ENCODE measurements at regions not wholly inside any gene's neighbourhood (a gene's known extent, or its start where the extent isn't known, plus 50 kb on each side); places are given as distances from the start of the nearest gene placed in this dataset.
A peak's percentile ranks its signal among the peaks of the same experiment; 100 is the strongest.
"Not testable (repeated sequence)": the region's sequence is repeated elsewhere in the genome, so short reads cannot be mapped to it uniquely, and the experiment has no call there.

- no peak overlapping the region for H3K4me3 Mint-ChIP-seq
- peaks cover 2% of the 10 kb centered on the region for H3K27me3 Mint-ChIP-seq
- DNase-seq: no peak
- H3K9me3 Mint-ChIP-seq: no peaks in the 10 kb centered on the region
- no peaks in the 10 kb centered on the region for H3K36me3 Mint-ChIP-seq (ENCODE audit: low read depth)
- H3K4me1 Mint-ChIP-seq: peaks cover 10% of the 10 kb centered on the region
- POLR2A ChIA-PET: no interaction called here
- no peak overlapping the region for H3K27ac Mint-ChIP-seq
- CTCF ChIA-PET: interaction anchor here (0.7 to 1.1 kb wide), 2 partner anchors 9 to 144 kb away, joined by 3 read pairs; no protein-coding TSS in a partner anchor
Measured at GRCh38 chr3:153274561-153274960, 112.5 kb downstream of the RAP2B start.

GRCh38 chr3:153275514-153275913 lies 113.5 kb downstream of the RAP2B start:
- H3K4me3 Mint-ChIP-seq: no peak overlapping the region

DNA sequence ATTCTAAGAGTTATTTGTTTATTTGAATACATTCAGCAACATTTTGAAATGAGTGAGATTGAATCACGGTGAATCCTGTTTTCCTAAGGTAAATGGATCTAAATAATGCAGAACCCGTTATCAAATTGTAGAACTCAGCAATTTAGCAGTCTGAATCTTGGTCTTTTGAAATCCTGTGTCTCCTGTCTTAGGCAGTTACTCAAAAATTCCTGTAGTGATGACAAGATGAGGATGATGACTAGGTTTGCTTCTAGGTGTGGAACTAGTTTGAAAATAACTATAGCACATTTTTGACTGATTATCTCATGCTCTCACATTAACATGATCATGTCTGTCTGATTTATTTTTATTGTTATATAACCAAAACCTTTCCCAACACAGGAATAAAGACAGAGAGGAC lies 115.0 kb downstream of the RAP2B start:
- CTCF ChIA-PET: interaction anchor here (2.0 kb wide), 1 partner anchor 14 kb away, joined by 4 read pairs; no protein-coding TSS in a partner anchor
- Mint-ChIP-seq H3K27ac (no peak overlapping the region), H3K4me1 (peaks cover 8% of the 10 kb centered on the region)

More at GRCh38 chr3:153275514-153275913, 113.5 kb downstream of the RAP2B start:
- Mint-ChIP-seq H3K9me3 (no peaks in the 10 kb centered on the region), H3K4me1 (peaks cover 10% of the 10 kb centered on the region), H3K27me3 (peaks cover 2% of the 10 kb centered on the region), H3K27ac (no peak overlapping the region), H3K36me3 (ENCODE audit: low read depth) (no peaks in the 10 kb centered on the region)
- POLR2A ChIA-PET: no interaction called here
- CTCF ChIA-PET: no interaction called here
- DNase-seq: no peak

GRCh38 chr3:153281236-153281997 lies 119.4 kb downstream of the RAP2B start:
- H3K36me3 Mint-ChIP-seq (ENCODE audit: low read depth); H3K27ac Mint-ChIP-seq; CTCF ChIA-PET; H3K4me3 Mint-ChIP-seq; DNase-seq; H3K9me3 Mint-ChIP-seq; H3K27me3 Mint-ChIP-seq: not testable (repeated sequence)
- peaks cover 20% of the 10 kb centered on the region for H3K4me1 Mint-ChIP-seq
- POLR2A ChIA-PET: interaction anchor here (1.2 kb wide), 1 partner anchor 59 kb away, joined by 4 read pairs; no protein-coding TSS in a partner anchor

More for the DNA sequence above, 115.0 kb downstream of the RAP2B start:
- no peaks in the 10 kb centered on the region for H3K36me3 Mint-ChIP-seq (ENCODE audit: low read depth)
- no peaks in the 10 kb centered on the region for H3K9me3 Mint-ChIP-seq
- POLR2A ChIA-PET: no interaction called here
- peaks cover 2% of the 10 kb centered on the region for H3K27me3 Mint-ChIP-seq
- no peak for DNase-seq
- no peak overlapping the region for H3K4me3 Mint-ChIP-seq

GRCh38 chr3:153282355-153282754 lies 120.3 kb downstream of the RAP2B start:
- H3K27me3 Mint-ChIP-seq: peaks cover 2% of the 10 kb centered on the region
- H3K4me1 Mint-ChIP-seq: peaks cover 24% of the 10 kb centered on the region
- no peaks in the 10 kb centered on the region for H3K9me3 Mint-ChIP-seq
- CTCF ChIA-PET: no interaction called here
- H3K4me3 Mint-ChIP-seq: no peak overlapping the region
- DNase-seq: no peak
- H3K27ac Mint-ChIP-seq: no peak overlapping the region
- no peaks in the 10 kb centered on the region for H3K36me3 Mint-ChIP-seq (ENCODE audit: low read depth)
- POLR2A ChIA-PET: no interaction called here

- no peaks in the 10 kb centered on the region for H3K9me3 Mint-ChIP-seq
- peaks cover 3% of the 10 kb centered on the region for H3K36me3 Mint-ChIP-seq (ENCODE audit: low read depth)
- no peaks in the 10 kb centered on the region for H3K27me3 Mint-ChIP-seq
- ChIA-PET CTCF (interaction anchor here (0.7 to 1.2 kb wide), 3 partner anchors 10 to 80 kb away, joined by 3 read pairs; no protein-coding TSS in a partner anchor), POLR2A (interaction anchor here (0.7 to 4.7 kb wide), 4 partner anchors 62 to 121 kb away, joined by 3 to 65 read pairs (median 4); partner anchors contain the start of gene RAP2B)
- peak overlapping the region; percentile 67 for H3K27ac Mint-ChIP-seq
- H3K4me1 Mint-ChIP-seq: peaks cover 40% of the 10 kb centered on the region
- H3K4me3 Mint-ChIP-seq: no peak overlapping the region
- DNase-seq: peak; percentile 45
Measured at GRCh38 chr3:153284282-153284938, 122.4 kb downstream of the RAP2B start.

DNA sequence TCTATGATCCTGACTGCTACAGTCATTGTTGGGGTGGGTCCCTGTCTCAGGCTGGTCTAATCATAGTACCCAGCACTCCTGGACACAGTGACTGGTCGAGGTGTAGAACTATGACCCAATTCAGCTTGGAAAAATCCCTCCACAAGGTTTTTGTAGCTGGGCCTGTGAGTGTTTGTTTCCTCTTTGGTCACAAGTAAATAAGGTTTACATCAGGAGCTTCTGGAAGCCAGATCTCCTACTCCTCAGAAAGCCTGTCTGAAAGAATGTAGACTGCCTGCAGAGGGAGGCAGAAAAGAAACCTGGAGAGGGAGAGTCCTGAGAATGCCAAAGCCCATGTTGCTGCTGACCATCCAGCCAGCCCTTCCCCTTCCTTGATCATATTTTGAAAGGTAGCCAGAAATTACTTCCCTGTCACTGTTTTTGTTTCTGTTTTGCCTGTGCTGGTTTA lies 123.2 kb downstream of the RAP2B start:
- H3K27ac Mint-ChIP-seq: peak overlapping the region; percentile 56
- peaks cover 3% of the 10 kb centered on the region for H3K36me3 Mint-ChIP-seq (ENCODE audit: low read depth)
- ChIA-PET CTCF (interaction anchor here (1.5 kb wide), 1 partner anchor 64 kb away, joined by 3 read pairs; no protein-coding TSS in a partner anchor), POLR2A (interaction anchor here (0.8 to 4.7 kb wide), 3 partner anchors 12 to 122 kb away, joined by 3 to 65 read pairs (median 21); partner anchors contain the start of gene RAP2B)
- peaks cover 45% of the 10 kb centered on the region for H3K4me1 Mint-ChIP-seq
- H3K4me3 Mint-ChIP-seq: no peak overlapping the region
- H3K27me3 Mint-ChIP-seq: no peaks in the 10 kb centered on the region
- no peaks in the 10 kb centered on the region for H3K9me3 Mint-ChIP-seq
- no peak for DNase-seq

DNA sequence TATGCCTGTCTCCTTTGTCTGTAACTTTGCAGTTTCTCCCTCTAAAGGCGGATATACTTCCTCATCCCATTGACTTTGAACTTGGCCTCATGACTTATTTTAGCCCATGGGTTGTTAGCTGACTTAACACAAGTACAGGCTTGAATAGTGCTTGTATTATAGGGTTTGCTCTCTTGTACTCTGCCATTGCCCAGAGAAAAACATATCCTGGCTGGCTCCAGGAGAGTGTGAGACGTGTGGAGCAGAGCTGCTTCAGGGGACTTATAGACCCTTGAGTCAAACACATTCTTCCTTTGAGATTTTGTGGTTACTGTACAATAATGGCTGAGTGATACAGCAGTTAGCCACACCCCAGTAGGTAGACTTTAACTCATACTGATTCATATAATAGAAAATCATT lies 124.0 kb downstream of the RAP2B start:
- no peak overlapping the region for H3K27ac Mint-ChIP-seq
- H3K4me3 Mint-ChIP-seq: no peak overlapping the region
- H3K36me3 Mint-ChIP-seq (ENCODE audit: low read depth): peaks cover 3% of the 10 kb centered on the region
- no peaks in the 10 kb centered on the region for H3K9me3 Mint-ChIP-seq
- DNase-seq: no peak
- ChIA-PET POLR2A (interaction anchor here (0.8 to 4.7 kb wide), 3 partner anchors 11 to 123 kb away, joined by 3 to 65 read pairs (median 21); partner anchors contain the start of gene RAP2B), CTCF (interaction anchor here (1.5 to 2.3 kb wide), 4 partner anchors 63 to 243 kb away, joined by 3 to 9 read pairs (median 6); no protein-coding TSS in a partner anchor)
- H3K4me1 Mint-ChIP-seq: peaks cover 52% of the 10 kb centered on the region
- no peaks in the 10 kb centered on the region for H3K27me3 Mint-ChIP-seq

DNA sequence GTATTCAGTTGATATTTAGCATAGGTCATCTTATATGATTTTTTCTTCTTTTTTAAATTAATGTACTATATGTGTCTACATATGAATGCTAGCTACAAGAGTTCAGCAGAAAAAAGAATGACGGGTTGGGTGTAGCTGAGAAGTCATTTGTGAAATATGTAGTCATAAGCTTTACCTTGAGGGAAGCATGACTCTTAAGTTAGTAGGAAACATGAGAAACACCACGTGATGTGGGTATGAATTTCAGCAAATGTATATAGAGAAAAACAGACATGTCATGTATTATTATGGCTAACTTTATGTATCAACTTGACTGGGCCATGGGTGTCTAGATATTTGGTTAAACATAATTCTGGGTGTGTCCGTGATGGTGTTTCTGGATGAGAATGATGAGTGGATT lies 125.0 kb downstream of the RAP2B start:
- Mint-ChIP-seq H3K36me3 (ENCODE audit: low read depth) (peaks cover 3% of the 10 kb centered on the region), H3K9me3 (no peaks in the 10 kb centered on the region), H3K4me3 (no peak overlapping the region), H3K27ac (no peak overlapping the region), H3K4me1 (peaks cover 61% of the 10 kb centered on the region), H3K27me3 (no peaks in the 10 kb centered on the region)
- ChIA-PET POLR2A (interaction anchor here (2.9 to 4.7 kb wide), 2 partner anchors 65 to 124 kb away, joined by 21 to 65 read pairs; partner anchors contain the start of gene RAP2B), CTCF (interaction anchor here (1.1 to 2.3 kb wide), 7 partner anchors 64 to 480 kb away, joined by 3 to 9 read pairs (median 5); no protein-coding TSS in a partner anchor)
- no peak for DNase-seq

GRCh38 chr3:153289334-153289808 lies 127.3 kb downstream of the RAP2B start:
- Mint-ChIP-seq H3K27ac (peak overlapping the region; percentile 16), H3K4me3 (no peak overlapping the region), H3K4me1 (peaks cover 56% of the 10 kb centered on the region)

GRCh38 chr3:153290268-153291015 lies 128.4 kb downstream of the RAP2B start:
- ChIA-PET CTCF (interaction anchor here (0.6 to 2.5 kb wide), 18 partner anchors 11 to 476 kb away, joined by 3 to 41 read pairs (median 4); partner anchors contain the start of gene RAP2B), POLR2A (interaction anchor here (0.6 to 3.1 kb wide), 8 partner anchors 68 to 248 kb away, joined by 3 to 15 read pairs (median 4); partner anchors contain the start of gene RAP2B)
- Mint-ChIP-seq H3K4me1 (peaks cover 49% of the 10 kb centered on the region), H3K36me3 (ENCODE audit: low read depth) (peaks cover 3% of the 10 kb centered on the region), H3K27ac (no peak overlapping the region), H3K4me3 (no peak overlapping the region), H3K9me3 (no peaks in the 10 kb centered on the region), H3K27me3 (no peaks in the 10 kb centered on the region)
- DNase-seq: no peak

More at GRCh38 chr3:153289334-153289808, 127.3 kb downstream of the RAP2B start:
- Mint-ChIP-seq H3K9me3 (no peaks in the 10 kb centered on the region), H3K36me3 (ENCODE audit: low read depth) (peaks cover 3% of the 10 kb centered on the region), H3K27me3 (no peaks in the 10 kb centered on the region)
- ChIA-PET CTCF (interaction anchor here (1.9 to 2.5 kb wide), 2 partner anchors 85 to 246 kb away, joined by 10 to 18 read pairs; no protein-coding TSS in a partner anchor), POLR2A (interaction anchor here (2.1 kb wide), 1 partner anchor 67 kb away, joined by 12 read pairs; no protein-coding TSS in a partner anchor)
- DNase-seq: no peak
